CD14-positive monocyte (primary cell): ENCODE measurements at regions not wholly inside any gene's neighbourhood (a gene's known extent, or its start where the extent isn't known, plus 50 kb on each side); places are given as distances from the start of the nearest gene placed in this dataset.

ENCODE experiments used
- DNase-seq, 3 donors: peaks; one replicate each; pipeline ENCODE4 v3.0.0-alpha.2; 2011 to 2022
- H2AFZ ChIP-seq: 2 replicates; pipeline ENCODE4 v1.6.0; 2012; ENCODE audit warnings: mild to moderate bottlenecking, low read depth, low read length, inconsistent platforms; ENCODE audit not compliant: insufficient read depth, poor library complexity, severe bottlenecking
- H3K27ac ChIP-seq, 2 donors: 1 replicate in 1 of 2; 2 replicates in 1 of 2; pipeline ENCODE4 v1.5.1; 2012 to 2013; ENCODE audit warnings: low read length in 2 of 2, control low read depth in 1 of 2, inconsistent platforms in 1 of 2, low read depth in 1 of 2, mild to moderate bottlenecking in 1 of 2
- H3K27me3 ChIP-seq, 2 donors: one replicate each; pipeline versions ENCODE4 v1.6.0 to v1.6.1; 2011 to 2013; ENCODE audit warnings: low read length in 2 of 2; ENCODE audit not compliant: control insufficient read depth in 2 of 2, insufficient read depth in 2 of 2
- H3K36me3 ChIP-seq, 2 donors: replicated peaks in 1 of 2; 1 replicate in 1 of 2; 2 replicates in 1 of 2; pipeline versions ENCODE4 v1.5.1 to v1.6.1; 2012 to 2013; ENCODE audit warnings: low read length in 2 of 2, control low read depth in 1 of 2, inconsistent platforms in 1 of 2, mild to moderate bottlenecking in 1 of 2; ENCODE audit not compliant: insufficient read depth in 2 of 2, control insufficient read depth in 1 of 2
- H3K4me1 ChIP-seq, 2 donors: 1 replicate in 1 of 2; 2 replicates in 1 of 2; pipeline versions ENCODE4 v1.5.1 to v1.6.1; 2012 to 2013; ENCODE audit warnings: low read length in 2 of 2, control low read depth in 1 of 2, inconsistent platforms in 1 of 2, mild to moderate bottlenecking in 1 of 2, moderate library complexity in 1 of 2; ENCODE audit not compliant: insufficient read depth in 2 of 2, control insufficient read depth in 1 of 2
- H3K4me2 ChIP-seq: replicated peaks from 2 replicates; pipeline ENCODE3; 2012; ENCODE audit warnings: low read length, moderate library complexity, mild to moderate bottlenecking; ENCODE audit not compliant: poor library complexity, severe bottlenecking; ENCODE audit errors: extremely low read depth
- H3K4me3 ChIP-seq, 3 experiments: fragments of 200-600 bp in 1 of 3; sonication (generic) in 1 of 3; replicated peaks in 1 of 3; 1 replicate in 2 of 3; 2 replicates in 1 of 3; pipeline ENCODE4 v1.5.1; 2011 to 2013; ENCODE audit warnings: low read length in 3 of 3, mild to moderate bottlenecking in 3 of 3, control low read depth in 2 of 3, low read depth in 2 of 3, inconsistent platforms in 1 of 3, moderate library complexity in 1 of 3
- H3K79me2 ChIP-seq: 2 replicates; pipeline ENCODE4 v1.6.0; 2012; ENCODE audit warnings: mild to moderate bottlenecking, control low read depth, inconsistent platforms, low read length, moderate library complexity; ENCODE audit not compliant: insufficient read depth
- H3K9ac ChIP-seq: 2 replicates; pipeline ENCODE4 v1.6.0; 2017; ENCODE audit warnings: low read length, mild to moderate bottlenecking; ENCODE audit not compliant: insufficient read depth, poor library complexity, severe bottlenecking
- H3K9me3 ChIP-seq, 2 donors: replicated peaks in 1 of 2; 1 replicate in 1 of 2; 2 replicates in 1 of 2; pipeline versions ENCODE4 v1.5.1 to v1.6.1; 2012 to 2013; ENCODE audit warnings: low read length in 2 of 2, control low read depth in 1 of 2; ENCODE audit not compliant: control insufficient read depth in 1 of 2, insufficient read depth in 1 of 2
- H4K20me1 ChIP-seq: 2 replicates; pipeline ENCODE4 v1.6.0; 2012; ENCODE audit warnings: mild to moderate bottlenecking, low read length, control low read depth, moderate library complexity; ENCODE audit not compliant: insufficient read depth
- H3K27ac Mint-ChIP-seq, 7 donors: one replicate each; pipeline ENCODE4 v1.8.0; 2020; ENCODE audit warnings: mild to moderate bottlenecking in 7 of 7, mixed read lengths in 7 of 7, moderate library complexity in 6 of 7, inconsistent platforms in 2 of 7
- H3K27me3 Mint-ChIP-seq, 3 donors: one replicate each; pipeline ENCODE4 v1.8.0; 2021 to 2022; ENCODE audit warnings: low read depth in 3 of 3, mild to moderate bottlenecking in 3 of 3, mixed read lengths in 3 of 3, moderate library complexity in 3 of 3, inconsistent platforms in 1 of 3
- H3K36me3 Mint-ChIP-seq, 2 donors: one replicate each; pipeline ENCODE4 v1.8.0; 2020; ENCODE audit warnings: mixed read lengths in 2 of 2, inconsistent platforms in 1 of 2, mild to moderate bottlenecking in 1 of 2
- H3K4me1 Mint-ChIP-seq: one replicate; pipeline ENCODE4 v1.8.0; 2020; ENCODE audit warnings: mild to moderate bottlenecking, mixed read lengths
- H3K4me3 Mint-ChIP-seq, 2 donors: one replicate each; pipeline ENCODE4 v1.8.0; 2020; ENCODE audit warnings: mild to moderate bottlenecking in 2 of 2, mixed read lengths in 2 of 2, moderate library complexity in 1 of 2
- H3K9me3 Mint-ChIP-seq, 7 donors: one replicate each; pipeline ENCODE4 v1.8.0; 2020 to 2022; ENCODE audit warnings: mixed read lengths in 7 of 7, mild to moderate bottlenecking in 6 of 7, moderate library complexity in 6 of 7, inconsistent platforms in 2 of 7
- CTCF ChIP-seq: fragments of 200-600 bp; IDR thresholded peaks from one replicate; pipeline ENCODE4 v1.8.0; 2022; ENCODE audit warnings: antibody characterized with exemption, mild to moderate bottlenecking
- WGBS: methylation state at CpG from one replicate; pipeline ENCODE4 v1.1.5; 2013; ENCODE audit warnings: missing lambda C conversion rate; ENCODE audit not compliant: insufficient coverage; 5-methylcytosine and 5-hydroxymethylcytosine counted together
- intact Hi-C, 2 donors: fragments of 100-400 bp; cut with micrococcal nuclease; formaldehyde crosslinking; loops; one replicate each; pipeline versions ENCODE4 v1.15.0 to v1.15.1; 2023

- H3K4me3 ChIP-seq = no peak overlapping the region
- no peak overlapping the region for H3K4me2 ChIP-seq
- Mint-ChIP-seq H3K27me3 (peaks cover 1 to 5% (median 2%) of the 10 kb centered on the region in 3 donors), H3K36me3 (no peaks in the 10 kb centered on the region), H3K4me1 (no peaks in the 10 kb centered on the region), H3K4me3 (no peak overlapping the region), H3K9me3 (no peaks in the 10 kb centered on the region), H3K27ac (no peak overlapping the region)
- TF ChIP-seq CTCF = no peak
- no peaks in the 10 kb centered on the region for H3K36me3 ChIP-seq
- DNase-seq = no peak
- no peaks in the 10 kb centered on the region for H3K4me1 ChIP-seq
- intact Hi-C loops = no loop called here
- no peaks in the 10 kb centered on the region for H4K20me1 ChIP-seq
- H3K9me3 ChIP-seq = no peaks in the 10 kb centered on the region
- no peak overlapping the region for H2AFZ ChIP-seq
- H3K79me2 ChIP-seq = no peaks in the 10 kb centered on the region
- H3K9ac ChIP-seq = no peak overlapping the region
- H3K27me3 ChIP-seq = no peaks in the 10 kb centered on the region
- H3K27ac ChIP-seq = no peak overlapping the region
- WGBS = no CpG with 5 or more reads among the region's 3 CpGs
Measured at GRCh38 chr10:58001159-58001558, 266.5 kb downstream of the IPMK start.

GRCh38 chr10:57996536-57996935, 271.2 kb downstream of the IPMK start:
- H3K27ac ChIP-seq = no peak overlapping the region
- peaks cover 0 to 1% (median 0%) of the 10 kb centered on the region in 7 donors for H3K9me3 Mint-ChIP-seq
- H3K27ac Mint-ChIP-seq = no peak overlapping the region
- no peak overlapping the region for H3K4me2 ChIP-seq
- no peaks in the 10 kb centered on the region for H3K4me1 Mint-ChIP-seq
- H3K36me3 ChIP-seq = no peaks in the 10 kb centered on the region
- peaks cover 0 to 1% (median 0%) of the 10 kb centered on the region in 3 donors for H3K27me3 Mint-ChIP-seq
- DNase-seq = no peak
- H3K4me1 ChIP-seq = no peaks in the 10 kb centered on the region
- H3K4me3 Mint-ChIP-seq = no peak overlapping the region
- 80% methylated on average over 1 of the region's 2 CpGs for WGBS
- intact Hi-C loops = no loop called here
- H4K20me1 ChIP-seq = no peaks in the 10 kb centered on the region
- no peak overlapping the region for H2AFZ ChIP-seq
- H3K79me2 ChIP-seq = no peaks in the 10 kb centered on the region
- H3K36me3 Mint-ChIP-seq = no peaks in the 10 kb centered on the region
- no peak overlapping the region for H3K4me3 ChIP-seq
- no peak for TF ChIP-seq CTCF
- H3K9ac ChIP-seq = no peak overlapping the region
- no peaks in the 10 kb centered on the region for H3K9me3 ChIP-seq
- H3K27me3 ChIP-seq = no peaks in the 10 kb centered on the region
